HEK293T (cell line): ENCODE measurements at regions not wholly inside any gene's neighbourhood (a gene's known extent, or its start where the extent isn't known, plus 50 kb on each side); places are given as distances from the start of the nearest gene placed in this dataset.
A peak's percentile ranks its signal among the peaks of the same experiment; 100 is the strongest.

Source experiments
- CTCF ChIA-PET: fragments of 350-600 bp; formaldehyde crosslinking; extraction: SDS; loops from one replicate; lab custom pipeline; 2021; ENCODE audit warnings: antibody characterized with exemption, inconsistent platforms; lab: Yijun Ruan, JAX
- POLR2A ChIA-PET: fragments of 350-600 bp; formaldehyde crosslinking; extraction: SDS; loops from one replicate; lab custom pipeline; 2020; ENCODE audit warnings: antibody characterized with exemption, inconsistent platforms; lab: Yijun Ruan, JAX
- DNase-seq: peaks from one replicate; pipeline ENCODE4 v3.0.0; 2012; ENCODE audit warnings: mixed read lengths; ENCODE audit errors: extremely low spot score
- ARNT ChIP-seq: fragments of 450-650 bp; IDR thresholded peaks from 2 replicates; pipeline ENCODE4 v1.6.1; 2017; ENCODE audit warnings: mild to moderate bottlenecking
- BHLHE40 ChIP-seq: fragments of 450-650 bp; IDR thresholded peaks from 2 replicates; pipeline ENCODE4 v1.6.1; 2016; ENCODE audit warnings: mild to moderate bottlenecking, moderate library complexity, borderline replicate concordance
- CTBP1 ChIP-seq: fragments of 450-650 bp; IDR thresholded peaks from 2 replicates; pipeline ENCODE4 v1.6.1; 2016; ENCODE audit warnings: borderline replicate concordance
- ELF4 ChIP-seq: fragments of 450-650 bp; IDR thresholded peaks from 2 replicates; pipeline ENCODE4 v1.6.1; 2017; ENCODE audit warnings: antibody characterized with exemption
- FOXA1 ChIP-seq: fragments of 450-650 bp; IDR thresholded peaks from 2 replicates; pipeline ENCODE4 v1.6.1; 2016; ENCODE audit warnings: mild to moderate bottlenecking
- FOXK2 ChIP-seq: fragments of 450-650 bp; IDR thresholded peaks from 2 replicates; pipeline ENCODE4 v1.6.1; 2016; ENCODE audit warnings: mild to moderate bottlenecking
- FOXM1 ChIP-seq: fragments of 450-650 bp; IDR thresholded peaks from 2 replicates; pipeline ENCODE4 v1.6.1; 2017; ENCODE audit warnings: mild to moderate bottlenecking, borderline replicate concordance
- HDGF ChIP-seq: fragments of 450-650 bp; IDR thresholded peaks from 2 replicates; pipeline ENCODE4 v1.6.1; 2017; ENCODE audit warnings: antibody characterized with exemption, borderline replicate concordance
- L3MBTL2 ChIP-seq: fragments of 450-650 bp; conservative IDR thresholded peaks from 2 replicates; pipeline ENCODE4 v1.6.1; 2016; ENCODE audit warnings: mild to moderate bottlenecking
- LEF1 ChIP-seq: fragments of 450-650 bp; IDR thresholded peaks from 2 replicates; pipeline ENCODE4 v1.6.1; 2017; ENCODE audit warnings: mild to moderate bottlenecking, borderline replicate concordance
- NFRKB ChIP-seq: fragments of 450-650 bp; IDR thresholded peaks from 2 replicates; pipeline ENCODE4 v1.6.1; 2016; ENCODE audit warnings: mild to moderate bottlenecking, moderate library complexity
- SP1 ChIP-seq: fragments of 450-650 bp; IDR thresholded peaks from 2 replicates; pipeline ENCODE4 v1.6.1; 2017
- SUZ12 ChIP-seq: fragments of 450-650 bp; IDR thresholded peaks from 2 replicates; pipeline ENCODE4 v1.6.1; 2016; ENCODE audit warnings: mild to moderate bottlenecking
- TARDBP ChIP-seq: fragments of 450-650 bp; IDR thresholded peaks from 2 replicates; pipeline ENCODE4 v1.6.1; 2016
- ZNF384 ChIP-seq: fragments of 450-650 bp; IDR thresholded peaks from 2 replicates; pipeline ENCODE4 v1.6.1; 2016
- TF ChIP-seq, protein P1 (sequence below): fragments of 450-650 bp; IDR thresholded peaks from 2 replicates; pipeline ENCODE4 v1.6.1; 2016

DNA sequence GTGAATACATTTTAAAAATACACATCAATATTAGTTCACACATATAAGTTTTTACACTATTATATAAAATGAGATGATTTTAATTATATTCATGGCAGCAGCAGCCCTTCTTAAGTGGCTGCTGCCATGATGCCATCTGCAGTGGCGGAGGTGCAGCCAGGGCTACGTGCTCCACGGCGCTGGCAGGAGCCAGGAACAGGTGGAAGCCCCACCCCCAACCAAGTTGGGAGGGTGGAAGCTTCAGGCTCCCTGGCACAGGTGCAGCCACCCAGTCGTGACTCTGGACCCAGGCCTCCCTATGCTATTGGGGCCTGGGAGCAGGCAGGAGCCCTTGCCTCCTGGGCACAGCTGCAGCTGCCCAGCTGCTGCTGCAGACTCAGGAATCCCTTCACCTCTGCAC lies 646.9 kb upstream of the PCDH9 start:
- no peak for DNase-seq
- TF ChIP-seq BHLHE40 (no peak), FOXA1 (no peak), FOXM1 (no peak), TARDBP (no peak)
- ChIA-PET CTCF (no interaction called here), POLR2A (no interaction called here)

DNA sequence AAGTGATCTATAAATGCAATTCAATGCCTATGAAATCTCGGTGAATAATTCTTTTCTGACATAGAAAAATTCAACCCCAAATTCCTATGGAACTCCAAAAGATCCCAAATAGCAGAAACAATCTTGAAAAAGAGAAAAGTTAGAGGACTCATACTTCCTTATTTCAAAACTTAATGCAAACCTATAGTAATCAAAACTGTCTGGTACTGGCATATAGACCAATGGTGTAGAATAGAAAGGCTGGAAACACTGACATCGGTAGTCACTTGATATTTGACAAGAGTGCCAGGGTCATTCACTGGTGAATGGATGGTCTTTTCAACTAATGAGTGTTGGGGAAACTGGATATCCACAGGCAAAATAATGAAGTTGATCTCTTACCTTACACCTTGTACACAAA lies 637.1 kb upstream of the PCDH9 start:
- ChIA-PET POLR2A (no interaction called here), CTCF (no interaction called here)
- DNase-seq = no peak
- TF ChIP-seq ARNT (no peak), SUZ12 (no peak), CTBP1 (no peak), TARDBP (no peak), HDGF (no peak), ZNF384 (no peak), FOXA1 (no peak), SP1 (no peak), BHLHE40 (no peak), ELF4 (no peak)

GRCh38 chr13:67860315-67860714 lies 630.2 kb upstream of the PCDH9 start:
- no peak for DNase-seq
- ChIA-PET CTCF (interaction anchor here (0.7 kb wide), 1 partner anchor 168 kb away, joined by 5 read pairs; no protein-coding TSS in a partner anchor), POLR2A (no interaction called here)
- TF ChIP-seq HDGF (no peak), SP1 (no peak), ARNT (no peak), FOXA1 (no peak), FOXM1 (no peak), SUZ12 (no peak), L3MBTL2 (no peak), LEF1 (no peak), CTBP1 (no peak), BHLHE40 (no peak), ELF4 (no peak), FOXK2 (no peak), ZNF384 (no peak), TARDBP (no peak), NFRKB (no peak)
- TF ChIP-seq, protein P1, sequence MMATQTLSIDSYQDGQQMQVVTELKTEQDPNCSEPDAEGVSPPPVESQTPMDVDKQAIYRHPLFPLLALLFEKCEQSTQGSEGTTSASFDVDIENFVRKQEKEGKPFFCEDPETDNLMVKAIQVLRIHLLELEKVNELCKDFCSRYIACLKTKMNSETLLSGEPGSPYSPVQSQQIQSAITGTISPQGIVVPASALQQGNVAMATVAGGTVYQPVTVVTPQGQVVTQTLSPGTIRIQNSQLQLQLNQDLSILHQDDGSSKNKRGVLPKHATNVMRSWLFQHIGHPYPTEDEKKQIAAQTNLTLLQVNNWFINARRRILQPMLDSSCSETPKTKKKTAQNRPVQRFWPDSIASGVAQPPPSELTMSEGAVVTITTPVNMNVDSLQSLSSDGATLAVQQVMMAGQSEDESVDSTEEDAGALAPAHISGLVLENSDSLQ = no peak

DNA sequence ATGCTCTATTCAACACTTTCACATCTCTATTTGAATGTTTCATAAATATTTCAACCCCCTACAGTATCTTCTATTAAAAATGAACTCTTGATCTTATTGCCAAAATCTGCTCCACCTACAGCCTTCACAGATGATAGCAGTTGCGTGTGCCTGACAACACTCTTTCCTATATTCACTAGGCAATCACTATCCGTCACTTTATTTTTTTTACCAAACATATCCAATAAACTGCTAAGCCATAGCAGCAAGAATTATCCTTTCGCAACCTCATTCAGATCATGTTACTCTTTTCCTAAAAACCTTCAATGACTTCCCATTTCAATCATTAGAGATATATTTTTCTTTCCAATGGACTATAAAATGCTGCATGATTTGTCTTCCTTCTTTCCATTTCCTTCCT lies 629.8 kb upstream of the PCDH9 start:
- TF ChIP-seq CTBP1 (no peak), LEF1 (no peak), ARNT (no peak), HDGF (no peak), TARDBP (no peak), NFRKB (no peak), ELF4 (no peak), ZNF384 (peak; percentile 91), L3MBTL2 (no peak), FOXA1 (no peak), FOXK2 (no peak), BHLHE40 (no peak), SP1 (no peak)
- TF ChIP-seq, protein P1 = peak; percentile 5; the same call in 1 of the 2 replicates
- ChIA-PET POLR2A (no interaction called here), CTCF (no interaction called here)
- DNase-seq = no peak

DNA sequence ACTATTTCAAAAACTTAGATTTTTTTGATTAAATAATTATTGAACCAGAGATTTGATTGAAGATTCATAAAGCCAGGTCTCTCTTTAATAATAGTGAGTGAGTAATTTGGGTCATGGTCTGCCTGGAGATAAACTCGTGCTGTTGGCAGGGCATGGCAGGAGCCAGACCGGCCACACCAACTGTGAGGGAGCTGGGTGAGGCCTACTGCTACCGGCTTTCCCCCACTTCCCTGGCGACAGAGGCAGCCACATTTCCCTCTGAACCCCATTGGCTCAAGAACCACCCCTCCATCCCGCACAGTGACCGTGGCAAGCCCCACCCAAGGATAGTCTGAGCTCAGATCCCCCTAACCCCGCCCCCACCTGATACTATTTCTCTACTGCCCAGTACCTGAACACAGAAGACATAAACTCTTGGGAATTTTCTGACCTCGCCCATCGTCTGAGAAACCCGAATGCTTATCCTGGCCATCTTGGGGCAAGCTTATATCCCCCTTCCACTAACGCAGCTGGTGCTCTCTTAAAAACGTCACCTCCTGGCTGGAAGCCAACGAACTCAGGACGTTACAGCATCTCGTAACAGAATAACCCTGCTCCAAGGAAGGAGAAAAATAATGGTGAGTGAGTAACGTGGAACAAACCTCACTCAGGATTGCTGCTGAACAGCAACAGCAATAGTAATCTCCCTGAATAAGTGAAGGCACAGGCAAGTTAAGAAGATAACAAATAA lies 627.6 kb upstream of the PCDH9 start:
- POLR2A ChIA-PET = no interaction called here
- peak; percentile 54 for DNase-seq
- CTCF ChIA-PET = no interaction called here
- TF ChIP-seq HDGF = no peak
- no peak for TF ChIP-seq BHLHE40
- no peak for TF ChIP-seq NFRKB
- no peak for TF ChIP-seq SUZ12
- no peak for TF ChIP-seq FOXA1
- TF ChIP-seq TARDBP = no peak

DNA sequence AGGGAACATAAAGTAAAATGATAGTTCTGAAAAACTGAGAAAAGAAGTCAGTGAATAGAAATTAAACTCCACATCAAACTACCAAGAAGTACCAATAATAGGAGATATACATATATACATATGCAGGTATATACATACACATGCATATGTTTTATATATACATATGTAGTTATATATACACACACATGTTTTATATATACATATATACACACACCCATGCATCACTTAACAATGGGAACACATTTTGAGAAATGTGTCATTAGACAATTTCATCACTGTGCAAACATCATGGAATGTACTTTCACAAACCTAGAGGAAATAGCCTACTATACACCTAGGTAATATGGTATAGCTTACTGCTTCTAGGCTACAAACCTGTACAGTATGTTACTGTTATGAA lies 626.8 kb upstream of the PCDH9 start:
- ChIA-PET POLR2A (no interaction called here), CTCF (no interaction called here)
- TF ChIP-seq SP1 (no peak), CTBP1 (no peak), L3MBTL2 (no peak), FOXK2 (0 out of 2 replicates have a peak, but pooled peaks have one; percentile 34), HDGF (no peak), SUZ12 (0 out of 2 replicates have a peak, but pooled peaks have one; percentile 12)
- no peak for DNase-seq

- POLR2A ChIA-PET = no interaction called here
- no peak for DNase-seq
- CTCF ChIA-PET = no interaction called here
- TF ChIP-seq FOXK2 (no peak), BHLHE40 (no peak), SUZ12 (no peak), ELF4 (no peak), L3MBTL2 (no peak), ARNT (no peak)
- TF ChIP-seq, protein P1 = peak; percentile 68
Measured at GRCh38 chr13:67855741-67856238, 625.7 kb upstream of the PCDH9 start.
